ENCODE measurements at regions not wholly inside any gene's neighbourhood (a gene's known extent, or its start where the extent isn't known, plus 50 kb on each side); places are given as distances from the start of the nearest gene placed in this dataset.

DNA sequence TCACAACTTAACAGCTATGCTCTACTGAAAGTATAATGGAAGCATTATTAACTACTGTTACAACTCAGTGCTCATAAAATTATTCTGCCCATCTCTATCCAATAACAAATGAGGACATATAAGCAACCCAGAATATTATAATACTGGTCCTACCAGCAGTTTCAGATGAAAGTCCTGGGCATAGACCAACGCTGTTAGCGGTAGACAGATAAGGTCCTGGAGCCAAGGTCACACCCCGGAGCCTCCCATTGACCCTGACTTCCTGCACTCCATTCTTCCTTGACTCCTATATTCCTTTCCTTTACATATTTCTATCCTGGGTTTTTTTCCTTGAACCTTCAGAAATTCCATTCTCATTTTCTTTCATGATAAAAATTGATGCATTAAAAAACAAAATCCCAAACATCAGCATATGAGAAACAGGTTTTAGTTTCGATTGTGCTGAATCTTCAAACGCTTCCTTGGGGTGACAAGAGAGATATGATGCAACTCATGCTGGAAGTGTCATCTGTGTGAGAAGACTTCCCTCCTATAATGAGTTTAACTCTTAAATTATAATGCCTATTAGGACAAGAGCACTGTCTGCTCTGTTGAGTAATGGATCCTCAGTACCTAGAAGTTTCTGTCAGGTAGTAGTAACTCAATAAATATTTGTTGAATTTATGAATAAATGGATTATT is 831.1 kb downstream of the LRRIQ3 start:
- Histone ChIP-seq H3K36me3 (ENCODE audit: low read depth) (no peaks in the 10 kb centered on the region), H3K9me3 (no peaks in the 10 kb centered on the region), H3K4me1 (ENCODE audit: low read depth) (no peaks in the 10 kb centered on the region), H3K4me3 (no peak overlapping the region)
- ATAC-seq: no peak
- TF ChIP-seq, protein P1, sequence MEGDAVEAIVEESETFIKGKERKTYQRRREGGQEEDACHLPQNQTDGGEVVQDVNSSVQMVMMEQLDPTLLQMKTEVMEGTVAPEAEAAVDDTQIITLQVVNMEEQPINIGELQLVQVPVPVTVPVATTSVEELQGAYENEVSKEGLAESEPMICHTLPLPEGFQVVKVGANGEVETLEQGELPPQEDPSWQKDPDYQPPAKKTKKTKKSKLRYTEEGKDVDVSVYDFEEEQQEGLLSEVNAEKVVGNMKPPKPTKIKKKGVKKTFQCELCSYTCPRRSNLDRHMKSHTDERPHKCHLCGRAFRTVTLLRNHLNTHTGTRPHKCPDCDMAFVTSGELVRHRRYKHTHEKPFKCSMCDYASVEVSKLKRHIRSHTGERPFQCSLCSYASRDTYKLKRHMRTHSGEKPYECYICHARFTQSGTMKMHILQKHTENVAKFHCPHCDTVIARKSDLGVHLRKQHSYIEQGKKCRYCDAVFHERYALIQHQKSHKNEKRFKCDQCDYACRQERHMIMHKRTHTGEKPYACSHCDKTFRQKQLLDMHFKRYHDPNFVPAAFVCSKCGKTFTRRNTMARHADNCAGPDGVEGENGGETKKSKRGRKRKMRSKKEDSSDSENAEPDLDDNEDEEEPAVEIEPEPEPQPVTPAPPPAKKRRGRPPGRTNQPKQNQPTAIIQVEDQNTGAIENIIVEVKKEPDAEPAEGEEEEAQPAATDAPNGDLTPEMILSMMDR (IDR thresholded peaks at IDR 0.05): no peak
- DNase-seq: no peak
- intact Hi-C loops (cut with DNase I, micrococcal nuclease): no loop called here

DNA sequence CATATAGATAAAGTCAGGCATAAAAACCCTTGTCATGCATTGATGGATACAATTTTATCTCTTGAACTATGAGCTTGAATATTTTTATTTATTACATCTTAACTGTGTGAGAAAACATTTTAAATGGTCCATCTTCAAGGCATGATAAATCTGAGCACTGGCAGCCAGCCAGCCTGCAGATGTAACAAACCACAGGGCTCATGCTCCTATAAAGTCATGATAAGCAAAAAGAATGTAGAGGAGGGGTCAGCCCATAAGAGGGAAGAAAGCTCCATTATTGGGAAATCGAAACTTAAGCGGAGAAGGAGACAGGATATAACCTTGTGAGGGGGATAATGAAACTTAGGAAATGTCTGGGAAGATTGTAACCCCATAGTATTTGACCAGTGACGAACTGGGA is 839.0 kb downstream of the LRRIQ3 start:
- TF ChIP-seq, protein P1 (IDR thresholded peaks at IDR 0.05): no peak
- DNase-seq: no peak

DNA sequence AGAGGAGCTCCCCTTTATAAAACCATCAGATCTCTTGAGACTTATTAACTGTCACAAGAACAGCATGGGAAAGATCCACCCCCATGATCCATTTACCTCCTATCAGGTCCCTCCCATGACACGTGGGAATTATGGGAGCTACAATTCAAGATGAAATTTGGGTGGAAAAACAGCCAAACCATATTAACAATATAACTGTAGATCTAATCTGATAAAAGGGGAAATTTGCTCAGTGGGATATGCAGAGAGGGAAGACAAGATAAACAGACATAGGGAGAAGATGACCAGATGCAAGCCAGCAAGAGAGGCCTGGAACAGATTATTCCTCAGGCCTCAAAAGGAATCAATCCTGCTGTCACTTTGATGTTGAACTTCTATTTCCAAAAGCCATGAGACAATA is 841.5 kb downstream of the LRRIQ3 start:
- ATAC-seq (no peak), DNase-seq (no peak)
- no peak overlapping the region for H3K4me3 ChIP-seq
- H3K9me3 ChIP-seq: no peaks in the 10 kb centered on the region
- intact Hi-C loops (cut with DNase I, micrococcal nuclease): no loop called here
- H3K4me1 ChIP-seq (ENCODE audit: low read depth): no peaks in the 10 kb centered on the region
- TF ChIP-seq, protein P1 (IDR thresholded peaks at IDR 0.05): no peak
- H3K36me3 ChIP-seq (ENCODE audit: low read depth): no peaks in the 10 kb centered on the region

More for the DNA sequence above, 839.0 kb downstream of the LRRIQ3 start:
- Histone ChIP-seq H3K4me3 (no peak overlapping the region), H3K4me1 (ENCODE audit: low read depth) (no peaks in the 10 kb centered on the region), H3K9me3 (no peaks in the 10 kb centered on the region), H3K36me3 (ENCODE audit: low read depth) (no peaks in the 10 kb centered on the region)
- intact Hi-C loops (cut with DNase I, micrococcal nuclease): no loop called here
- ATAC-seq: no peak

DNA sequence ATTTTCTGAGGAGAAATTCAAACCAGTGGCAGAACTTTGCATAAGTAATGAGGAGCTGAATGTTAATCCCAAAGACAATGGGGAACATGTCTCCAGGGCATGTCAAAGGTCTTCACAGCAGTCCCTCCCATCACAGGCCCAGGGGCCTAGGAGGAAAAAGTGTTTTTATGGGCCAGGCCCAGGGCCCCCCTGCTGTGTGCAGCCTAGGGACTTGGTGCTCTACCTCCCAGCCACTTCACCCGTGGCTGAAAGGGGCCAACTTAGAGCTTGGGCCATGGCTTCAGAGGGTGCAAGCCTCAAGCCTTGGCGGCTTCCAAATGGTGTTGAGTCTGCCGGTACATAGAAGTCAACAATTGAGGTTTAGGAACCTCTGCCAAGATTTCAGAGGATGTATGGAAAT is 854.0 kb downstream of the LRRIQ3 start:
- intact Hi-C loops (cut with DNase I, micrococcal nuclease): no loop called here
- no peak for DNase-seq
- no peak for ATAC-seq

DNA sequence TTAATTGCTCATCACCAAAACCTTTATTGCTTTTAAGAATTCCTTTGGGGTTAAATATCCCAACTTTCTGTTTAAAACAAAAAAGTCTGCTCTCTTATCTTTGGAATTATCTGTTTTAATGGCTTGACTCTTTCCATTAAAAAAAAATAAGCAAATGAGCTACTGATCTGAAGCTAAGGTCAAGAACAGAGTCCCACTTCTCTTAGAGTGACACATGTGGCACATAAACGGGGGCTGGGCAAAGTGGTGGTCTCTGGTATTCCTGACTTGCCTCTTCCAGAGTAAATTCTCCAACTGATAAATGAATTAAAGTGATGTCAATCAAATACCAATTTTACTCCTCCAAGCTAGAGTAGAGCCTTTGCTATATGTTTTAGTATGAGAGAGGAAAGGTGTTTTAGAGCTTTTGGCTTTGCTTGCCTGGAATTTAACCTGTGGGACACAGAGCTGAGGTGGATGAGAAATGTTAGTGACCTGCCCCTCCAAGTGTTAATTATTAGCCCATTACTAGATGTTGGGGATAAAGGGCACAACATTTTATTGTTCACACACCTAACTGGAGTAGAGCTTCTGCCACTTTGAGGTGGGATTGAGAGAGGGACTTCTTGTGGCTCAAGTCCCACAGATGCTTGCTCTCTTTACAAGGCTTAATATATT is 864.0 kb downstream of the LRRIQ3 start:
- DNase-seq (no peak), ATAC-seq (no peak)
- H3K9me3 ChIP-seq: peaks cover 12% of the 10 kb centered on the region

More for the DNA sequence above, 854.0 kb downstream of the LRRIQ3 start:
- TF ChIP-seq, protein P1 (IDR thresholded peaks at IDR 0.05): no peak
- no peak overlapping the region for H3K4me3 ChIP-seq
- H3K36me3 ChIP-seq (ENCODE audit: low read depth): no peaks in the 10 kb centered on the region
- H3K4me1 ChIP-seq (ENCODE audit: low read depth): no peaks in the 10 kb centered on the region
- no peaks in the 10 kb centered on the region for H3K9me3 ChIP-seq

More for the DNA sequence above, 864.0 kb downstream of the LRRIQ3 start:
- TF ChIP-seq, protein P1 (IDR thresholded peaks at IDR 0.05): no peak
- Histone ChIP-seq H3K4me1 (ENCODE audit: low read depth) (no peaks in the 10 kb centered on the region), H3K36me3 (ENCODE audit: low read depth) (no peaks in the 10 kb centered on the region), H3K4me3 (no peak overlapping the region)
- intact Hi-C loops (cut with DNase I, micrococcal nuclease): no loop called here
